Vagina (tissue), 2 donors: ENCODE measurements at regions not wholly inside any gene's neighbourhood (a gene's known extent, or its start where the extent isn't known, plus 50 kb on each side); places are given as distances from the start of the nearest gene placed in this dataset.
"Not testable (repeated sequence)": the region's sequence is repeated elsewhere in the genome, so short reads cannot be mapped to it uniquely, and the experiment has no call there.

ENCODE experiments used
- DNase-seq, 2 donors: peaks; one replicate each; pipeline ENCODE4 v3.0.0-alpha.2; 2017; ENCODE audit errors: extremely low spot score in 2 of 2
- H3K27ac ChIP-seq: fragments of 200-600 bp; sonication (generic); one replicate; pipeline ENCODE4 v1.5.1; 2019
- H3K27me3 ChIP-seq: fragments of 200-600 bp; sonication (generic); one replicate; pipeline ENCODE4 v1.5.1; 2019
- H3K36me3 ChIP-seq, 2 donors: fragments of 200-600 bp; sonication (generic); one replicate each; pipeline ENCODE4 v1.5.1; 2017 to 2019
- H3K4me1 ChIP-seq: fragments of 200-600 bp; sonication (generic); one replicate; pipeline ENCODE4 v1.5.1; 2019
- H3K4me3 ChIP-seq, 2 donors: fragments of 200-600 bp; sonication (generic); 1 replicate in 1 of 2; 2 replicates in 1 of 2; pipeline ENCODE4 v1.5.1; 2016 to 2019
- H3K9me3 ChIP-seq: fragments of 200-600 bp; sonication (generic); one replicate; pipeline ENCODE4 v1.5.1; 2019
- CTCF ChIP-seq, 3 experiments: fragments of 450-650 bp in 2 of 3; fragments of 200-600 bp in 1 of 3; sonication (generic) in 1 of 3; IDR thresholded peaks; one replicate each; pipeline ENCODE4 v1.5.1; 2017 to 2019; ENCODE audit warnings: antibody characterized with exemption in 3 of 3, mild to moderate bottlenecking in 2 of 3, moderate library complexity in 2 of 3
- POLR2A ChIP-seq, 2 donors: fragments of 450-650 bp; IDR thresholded peaks; one replicate each; pipeline ENCODE4 v1.6.1; 2017; ENCODE audit warnings: antibody characterized with exemption in 2 of 2, mild to moderate bottlenecking in 2 of 2, moderate library complexity in 2 of 2
- POLR2AphosphoS5 ChIP-seq, 2 donors: sonication (generic); formaldehyde crosslinking; IDR thresholded peaks; one replicate each; pipeline ENCODE4 v1.9.0; 2017; ENCODE audit warnings: antibody characterized with exemption in 2 of 2, mild to moderate bottlenecking in 2 of 2, low read depth in 1 of 2; ENCODE audit not compliant: insufficient read depth in 1 of 2
- intact Hi-C: fragments of 100-400 bp; cut with DNase I; formaldehyde crosslinking; loops from one replicate; pipeline ENCODE4 v1.15.1; 2023

- Histone ChIP-seq H3K4me3 (no peak overlapping the region), H3K9me3 (no peaks in the 10 kb centered on the region), H3K27me3 (no peaks in the 10 kb centered on the region), H3K36me3 (no peaks in the 10 kb centered on the region), H3K27ac (no peak overlapping the region), H3K4me1 (no peaks in the 10 kb centered on the region)
- TF ChIP-seq CTCF (IDR thresholded peaks at IDR 0.05) (no peak), POLR2A (IDR thresholded peaks at IDR 0.05) (no peak), POLR2AphosphoS5 (IDR thresholded peaks at IDR 0.05; ENCODE audit: insufficient read depth in 1 of 2, low read depth in 1 of 2) (no peak)
- DNase-seq, result no peak
- intact Hi-C loops, result no loop called here
These were observed 1120.1 kb upstream of the CITED2 start for GRCh38 chr6:140494321-140495108.

- H3K4me1 ChIP-seq, intact Hi-C loops, H3K4me3 ChIP-seq, H3K27me3 ChIP-seq, H3K36me3 ChIP-seq, H3K9me3 ChIP-seq, H3K27ac ChIP-seq, DNase-seq: not testable (repeated sequence)
These were observed 1119.0 kb upstream of the CITED2 start for GRCh38 chr6:140493470-140493869.

GRCh38 chr6:140490081-140490480 is 1115.6 kb upstream of the CITED2 start:
- H3K9me3 ChIP-seq, result no peaks in the 10 kb centered on the region
- TF ChIP-seq POLR2AphosphoS5 (IDR thresholded peaks at IDR 0.05; ENCODE audit: insufficient read depth in 1 of 2, low read depth in 1 of 2) (no peak), POLR2A (IDR thresholded peaks at IDR 0.05) (no peak), CTCF (IDR thresholded peaks at IDR 0.05) (no peak)
- H3K36me3 ChIP-seq, result no peaks in the 10 kb centered on the region
- no peaks in the 10 kb centered on the region for H3K27me3 ChIP-seq
- no peak for DNase-seq
- no peak overlapping the region for H3K27ac ChIP-seq
- intact Hi-C loops, result no loop called here
- H3K4me3 ChIP-seq, result no peak overlapping the region
- H3K4me1 ChIP-seq, result peaks cover 6% of the 10 kb centered on the region

- H3K27me3 ChIP-seq, result no peaks in the 10 kb centered on the region
- H3K36me3 ChIP-seq, result no peaks in the 10 kb centered on the region
- TF ChIP-seq CTCF (IDR thresholded peaks at IDR 0.05) (no peak), POLR2A (IDR thresholded peaks at IDR 0.05) (no peak), POLR2AphosphoS5 (IDR thresholded peaks at IDR 0.05; ENCODE audit: insufficient read depth in 1 of 2, low read depth in 1 of 2) (no peak)
- H3K4me3 ChIP-seq, result no peak overlapping the region
- H3K27ac ChIP-seq, result no peak overlapping the region
- peaks cover 6% of the 10 kb centered on the region for H3K4me1 ChIP-seq
- DNase-seq, result no peak
- H3K9me3 ChIP-seq, result no peaks in the 10 kb centered on the region
- intact Hi-C loops, result no loop called here
These were observed 1113.1 kb upstream of the CITED2 start for GRCh38 chr6:140487586-140487985.

GRCh38 chr6:140486450-140487361 is 1112.3 kb upstream of the CITED2 start:
- H3K36me3 ChIP-seq, result no peaks in the 10 kb centered on the region
- H3K4me1 ChIP-seq, result peaks cover 6% of the 10 kb centered on the region
- no peaks in the 10 kb centered on the region for H3K27me3 ChIP-seq
- H3K4me3 ChIP-seq, result no peak overlapping the region
- no peak for TF ChIP-seq POLR2AphosphoS5 (IDR thresholded peaks at IDR 0.05; ENCODE audit: insufficient read depth in 1 of 2, low read depth in 1 of 2)
- TF ChIP-seq POLR2A (IDR thresholded peaks at IDR 0.05), result no peak
- no peak for TF ChIP-seq CTCF (IDR thresholded peaks at IDR 0.05)
- no peak for DNase-seq
- H3K27ac ChIP-seq, result no peak overlapping the region
- intact Hi-C loops, result no loop called here
- no peaks in the 10 kb centered on the region for H3K9me3 ChIP-seq
